Ammon's horn (tissue), 1 donor: ENCODE measurements at regions not wholly inside any gene's neighbourhood (a gene's known extent, or its start where the extent isn't known, plus 50 kb on each side); places are given as distances from the start of the nearest gene placed in this dataset.
A peak's percentile ranks its signal among the peaks of the same experiment; 100 is the strongest.

Experiments used
- DNase-seq: peaks from one replicate; pipeline ENCODE4 v3.0.0-alpha.2; 2016; ENCODE audit warnings: low spot score

DNA sequence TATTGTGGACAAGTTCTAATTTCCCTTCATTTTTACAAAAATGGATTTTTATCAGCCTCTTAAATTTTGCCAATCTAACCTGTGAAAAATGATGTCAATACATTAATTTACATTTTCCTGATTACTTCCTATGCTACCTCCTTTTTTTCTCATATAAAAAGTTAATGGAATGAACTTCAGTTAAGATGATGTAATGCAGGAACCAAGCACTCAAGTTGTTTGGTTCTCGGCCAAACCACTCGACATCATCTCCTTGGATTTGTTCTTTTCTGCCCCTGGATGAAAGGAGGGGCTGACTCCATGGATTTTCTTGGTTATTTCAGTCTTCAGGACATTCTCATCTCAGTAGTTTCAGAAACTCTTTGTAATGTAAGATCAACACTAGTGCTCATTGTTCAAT, 253.1 kb upstream of the NXPH2 start:
- DNase-seq, result no peak

DNA sequence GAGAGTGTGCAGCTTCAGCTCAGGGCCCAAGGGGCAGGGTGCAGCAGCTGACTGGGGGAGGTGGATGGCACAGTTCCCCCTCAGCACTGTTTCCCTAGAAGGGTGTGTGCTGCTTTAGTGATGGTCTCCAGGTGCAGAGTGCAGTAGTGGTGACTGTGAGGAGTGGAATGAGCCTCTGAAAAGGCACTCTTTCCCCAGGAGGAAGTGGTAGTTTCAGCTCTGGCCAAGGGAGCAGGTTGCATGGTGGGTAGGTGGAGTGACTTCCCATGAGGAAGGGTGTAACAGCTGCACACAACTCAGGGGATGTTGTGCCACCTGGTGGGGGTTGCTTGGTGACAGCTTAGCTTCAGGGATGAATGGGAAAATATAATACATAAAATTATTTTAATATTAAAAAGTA, 251.5 kb upstream of the NXPH2 start:
- no peak for DNase-seq

GRCh38 chr2:139020287-139020686, 240.1 kb upstream of the NXPH2 start:
- no peak for DNase-seq

- no peak for DNase-seq
These were observed 238.1 kb upstream of the NXPH2 start for GRCh38 chr2:139018252-139018651.

GRCh38 chr2:139007130-139007529, 226.9 kb upstream of the NXPH2 start:
- no peak for DNase-seq

DNA sequence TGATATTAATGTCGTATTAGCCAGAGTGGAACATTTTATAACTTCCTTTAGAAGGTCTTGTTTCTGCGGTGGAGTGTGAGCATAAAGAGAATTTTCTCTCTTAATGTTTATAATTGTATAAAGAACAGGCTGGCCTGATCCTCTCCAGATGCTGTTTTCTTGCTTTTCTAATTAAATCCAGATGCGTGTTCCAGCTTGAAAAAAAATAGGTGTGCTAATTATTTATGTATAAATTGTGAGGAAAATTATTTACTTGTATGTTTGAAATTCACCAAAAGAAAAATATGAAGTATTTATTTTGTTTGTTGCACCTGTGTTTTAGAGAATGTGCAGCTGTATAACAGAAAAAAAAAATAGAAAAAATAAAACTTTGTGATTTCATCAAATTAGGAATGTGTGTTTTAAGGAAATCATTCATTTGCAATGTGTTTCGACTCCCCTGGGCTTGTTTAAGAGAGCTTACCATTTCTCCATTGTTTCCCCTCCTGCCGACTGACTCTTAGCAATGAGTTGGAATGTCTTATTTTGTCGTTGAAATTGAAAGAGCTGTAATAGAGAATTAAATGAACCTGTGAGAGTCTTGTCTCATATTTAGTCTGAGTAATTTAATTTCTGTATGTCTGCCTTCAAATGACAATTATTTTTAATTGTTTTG, 220.1 kb upstream of the NXPH2 start:
- DNase-seq, result no peak

- DNase-seq, result no peak
These were observed 217.8 kb upstream of the NXPH2 start for GRCh38 chr2:138997856-138998517.

DNA sequence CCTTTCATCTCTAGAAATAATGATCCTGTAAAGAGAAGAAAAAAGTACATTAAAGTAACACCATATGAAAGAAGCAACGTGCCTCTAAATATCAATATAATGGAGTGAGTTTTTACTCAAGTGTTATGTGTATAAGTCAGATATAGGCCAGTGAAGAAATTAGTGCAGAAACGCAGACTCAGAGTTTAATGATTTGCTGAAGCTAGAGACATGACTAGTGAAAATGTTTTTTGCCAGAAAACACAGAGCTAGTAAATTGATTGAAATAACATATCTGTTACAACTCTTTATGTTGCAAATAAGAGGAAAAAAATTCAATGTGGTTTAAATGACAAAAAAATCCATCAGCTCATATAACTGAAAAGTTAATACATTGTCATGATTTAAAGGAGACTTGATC, 217.2 kb upstream of the NXPH2 start:
- no peak for DNase-seq

- no peak for DNase-seq
These were observed 214.3 kb upstream of the NXPH2 start for GRCh38 chr2:138994502-138994901.

DNA sequence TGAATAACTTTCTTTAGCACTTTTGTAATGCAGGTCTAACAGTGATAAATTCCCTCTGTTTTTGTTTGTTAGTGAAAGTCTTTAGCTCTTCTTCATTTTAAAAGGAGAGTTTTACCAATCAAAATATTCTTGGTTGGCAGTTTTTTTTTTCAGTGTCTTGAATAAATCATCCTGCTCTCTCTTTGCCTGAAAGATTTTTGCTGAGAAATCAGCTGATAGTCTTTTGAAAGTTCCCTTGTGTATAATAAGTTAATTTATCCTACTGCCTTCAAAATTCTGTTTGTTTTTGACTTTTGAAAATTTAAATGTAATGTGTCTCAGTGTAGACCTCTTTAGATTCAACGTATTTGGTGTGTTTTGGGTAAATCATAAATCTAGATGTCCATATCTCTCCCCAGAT, 205.7 kb upstream of the NXPH2 start:
- no peak for DNase-seq

- no peak for DNase-seq
These were observed 199.1 kb upstream of the NXPH2 start for GRCh38 chr2:138979131-138979785.

DNA sequence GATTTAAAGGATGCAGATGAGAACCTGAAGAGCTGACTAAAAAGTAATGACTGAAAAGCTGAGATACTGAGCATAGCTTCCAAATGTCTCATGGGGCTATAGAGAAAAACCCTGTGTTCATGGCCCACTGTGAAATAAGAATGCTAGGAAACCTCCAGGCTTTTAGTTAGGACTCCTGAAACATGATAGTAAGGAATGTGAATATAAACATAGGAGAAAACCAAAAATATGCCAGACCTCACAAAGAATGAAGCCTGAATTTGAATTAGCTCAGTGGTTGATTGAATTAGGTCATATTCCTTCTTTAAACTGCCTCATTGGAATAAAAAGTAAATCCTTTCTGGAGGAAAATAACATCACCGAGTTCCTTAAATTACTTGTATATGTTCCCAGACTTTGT, 194.5 kb upstream of the NXPH2 start:
- no peak for DNase-seq

- no peak for DNase-seq
These were observed 184.2 kb upstream of the NXPH2 start for GRCh38 chr2:138964418-138964817.

DNA sequence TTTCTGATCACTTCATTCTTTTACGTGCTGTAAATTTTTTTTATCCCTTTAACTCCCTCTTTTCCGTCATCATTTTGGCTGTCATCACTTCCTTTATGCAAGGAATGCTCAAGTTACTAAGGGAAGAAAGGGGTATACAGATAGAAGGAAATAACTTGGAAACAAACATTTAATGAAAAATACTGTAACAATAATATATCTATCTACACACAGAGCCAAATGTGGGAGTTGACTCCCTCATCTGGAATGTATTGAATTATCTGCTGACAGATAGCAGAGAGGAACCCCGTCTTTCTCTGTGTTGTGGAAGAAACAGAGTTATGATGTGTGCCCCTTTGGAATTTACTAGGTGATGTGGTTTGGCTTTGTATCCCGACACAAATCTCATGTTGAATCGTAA, 182.5 kb upstream of the NXPH2 start:
- DNase-seq, result no peak

DNA sequence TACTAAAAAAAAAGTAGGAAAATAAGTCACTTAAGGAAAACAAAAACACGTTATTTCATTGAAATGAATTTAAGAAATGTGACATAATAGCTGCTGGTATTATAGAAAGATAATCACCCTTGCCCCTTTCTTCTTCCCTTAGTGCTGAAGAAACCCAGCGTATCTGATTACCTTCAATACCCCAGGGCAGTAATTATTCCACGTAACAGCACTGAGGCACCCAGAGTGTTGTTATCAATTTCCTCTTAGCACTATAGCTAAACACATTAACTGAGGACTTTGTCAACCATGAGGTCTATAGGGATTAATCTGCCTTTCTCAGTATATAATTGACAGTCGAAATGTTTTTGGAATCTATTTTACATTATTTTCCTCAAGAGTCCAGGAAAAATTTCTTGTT, 180.0 kb upstream of the NXPH2 start:
- no peak for DNase-seq

GRCh38 chr2:138959031-138959430, 178.8 kb upstream of the NXPH2 start:
- no peak for DNase-seq

GRCh38 chr2:138956116-138956515, 175.9 kb upstream of the NXPH2 start:
- no peak for DNase-seq

GRCh38 chr2:138950486-138950885, 170.3 kb upstream of the NXPH2 start:
- DNase-seq, result no peak

- no peak for DNase-seq
These were observed 169.3 kb upstream of the NXPH2 start for GRCh38 chr2:138949517-138949916.

- DNase-seq, result peak; percentile 11
These were observed 167.9 kb upstream of the NXPH2 start for GRCh38 chr2:138948070-138948539.

DNA sequence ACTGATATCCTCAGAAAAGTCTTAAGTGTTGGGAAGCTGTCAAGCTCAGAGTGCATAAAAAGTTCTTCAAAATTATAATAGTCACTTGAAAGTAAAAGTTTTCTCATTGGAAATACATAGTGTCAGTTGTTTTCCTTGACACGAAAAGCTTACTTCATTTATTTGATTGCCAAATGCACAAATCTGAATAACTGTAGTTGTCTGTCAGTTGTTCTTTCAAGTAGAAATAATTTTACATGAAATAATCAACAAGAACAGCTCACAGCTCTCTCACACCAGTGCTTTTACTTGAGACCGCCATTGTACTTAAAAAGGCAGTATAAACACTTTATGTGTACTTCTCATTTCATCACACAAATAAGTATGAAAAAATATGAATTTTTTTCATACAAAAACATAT, 163.3 kb upstream of the NXPH2 start:
- DNase-seq, result no peak

GRCh38 chr2:138942466-138942865, 162.3 kb upstream of the NXPH2 start:
- DNase-seq, result no peak
